ENCODE measurements at regions not wholly inside any gene's neighbourhood (a gene's known extent, or its start where the extent isn't known, plus 50 kb on each side); places are given as distances from the start of the nearest gene placed in this dataset.

- no peak for ATAC-seq
- 78 to 92% (median 90%) methylated on average over 1 of the region's 1 CpG for WGBS, 4 donors
Observed at GRCh38 chr3:164060923-164061322, 1017.4 kb downstream of the SI start.

DNA sequence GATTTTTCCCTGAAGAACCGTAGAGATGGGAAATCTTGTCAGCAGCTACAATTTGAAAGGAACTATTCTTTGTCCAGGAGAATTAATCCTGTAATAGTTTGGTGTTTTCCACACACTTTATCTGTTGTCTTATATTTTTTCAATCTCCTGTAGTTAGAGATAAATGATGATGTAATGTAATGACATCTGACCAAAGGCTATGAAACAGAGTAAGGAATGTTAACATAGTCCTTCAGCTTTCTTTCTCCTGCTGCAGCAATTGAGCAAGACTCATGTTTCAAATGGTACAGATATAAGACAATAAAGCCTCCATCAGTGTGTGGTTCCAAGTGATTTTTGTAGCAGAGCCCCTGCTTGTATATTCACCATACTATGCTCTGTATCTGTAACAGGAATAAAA lies 1028.4 kb downstream of the SI start:
- Histone ChIP-seq H3K4me3 (no peak overlapping the region), H3K4me1 (no peaks in the 10 kb centered on the region), H3K27ac (no peak overlapping the region), H3K27me3 (no peaks in the 10 kb centered on the region), H3K9me3 (no peaks in the 10 kb centered on the region), H3K36me3 (no peaks in the 10 kb centered on the region)
- ATAC-seq = no peak
- DNase-seq = no peak
- TF ChIP-seq CTCF (IDR thresholded peaks at IDR 0.05) = no peak
- TF ChIP-seq POLR2A (IDR thresholded peaks at IDR 0.05) = no peak
- intact Hi-C loops (cut with DNase I) = no loop called here
- 62 to 74% (median 69%) methylated on average over 1 of the region's 1 CpG for WGBS, 4 donors

More at GRCh38 chr3:164060923-164061322, 1017.4 kb downstream of the SI start:
- Histone ChIP-seq H3K27me3 (no peaks in the 10 kb centered on the region), H3K4me1 (no peaks in the 10 kb centered on the region), H3K9me3 (no peaks in the 10 kb centered on the region), H3K36me3 (no peaks in the 10 kb centered on the region), H3K4me3 (no peak overlapping the region), H3K27ac (no peak overlapping the region)
- TF ChIP-seq POLR2A (IDR thresholded peaks at IDR 0.05) (no peak), CTCF (IDR thresholded peaks at IDR 0.05) (no peak)
- no peak for DNase-seq
- intact Hi-C loops (cut with DNase I) = no loop called here

DNA sequence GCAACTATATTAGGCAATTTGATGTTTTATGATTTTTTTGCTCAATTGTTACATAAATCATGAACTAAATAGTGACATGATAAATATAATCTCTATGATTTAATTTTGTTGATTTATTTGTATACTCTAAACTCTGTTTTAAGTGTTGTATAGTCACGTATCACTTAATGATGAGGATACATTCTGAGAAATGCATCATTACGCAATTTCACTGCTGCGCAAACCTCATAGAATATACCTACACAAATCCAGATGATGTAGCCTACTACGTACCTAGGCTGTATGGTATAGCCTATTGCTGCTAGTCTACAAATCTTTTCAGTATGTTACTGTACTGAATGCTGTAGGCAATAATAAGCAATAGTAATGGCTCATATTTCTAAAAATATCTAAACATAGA lies 1029.8 kb downstream of the SI start:
- WGBS, 4 donors = 87 to 94% (median 92%) methylated on average over 4 of the region's 4 CpGs
- H3K27me3 ChIP-seq = no peaks in the 10 kb centered on the region
- intact Hi-C loops (cut with DNase I) = no loop called here
- DNase-seq (no peak), ATAC-seq (no peak)
- no peak overlapping the region for H3K27ac ChIP-seq
- H3K4me3 ChIP-seq = no peak overlapping the region
- H3K9me3 ChIP-seq = peaks cover 0 to 4% (median 0%) of the 10 kb centered on the region in 12 donors
- no peaks in the 10 kb centered on the region for H3K36me3 ChIP-seq
- H3K4me1 ChIP-seq = no peaks in the 10 kb centered on the region
- TF ChIP-seq POLR2A (IDR thresholded peaks at IDR 0.05) = no peak
- no peak for TF ChIP-seq CTCF (IDR thresholded peaks at IDR 0.05)

GRCh38 chr3:164040991-164041390 lies 1037.3 kb downstream of the SI start:
- Histone ChIP-seq H3K36me3 (no peaks in the 10 kb centered on the region), H3K27ac (no peak overlapping the region), H3K27me3 (no peaks in the 10 kb centered on the region), H3K4me1 (no peaks in the 10 kb centered on the region), H3K4me3 (no peak overlapping the region), H3K9me3 (peaks cover 0 to 4% (median 0%) of the 10 kb centered on the region in 12 donors)
- no peak for TF ChIP-seq POLR2A (IDR thresholded peaks at IDR 0.05)
- TF ChIP-seq CTCF (IDR thresholded peaks at IDR 0.05) = no peak
- ATAC-seq (no peak), DNase-seq (no peak)
- intact Hi-C loops (cut with DNase I) = no loop called here
- 53 to 74% (median 63%) methylated on average over 2 of the region's 2 CpGs for WGBS, 4 donors

Data from heart left ventricle (tissue), 16 donors.